Urothelium cell line (cell line): ENCODE measurements at regions not wholly inside any gene's neighbourhood (a gene's known extent, or its start where the extent isn't known, plus 50 kb on each side); places are given as distances from the start of the nearest gene placed in this dataset.

Experiments used
- DNase-seq: peaks from one replicate; pipeline ENCODE4 v3.0.0; 2011; ENCODE audit warnings: low spot score, mixed read lengths
- FAIRE-seq: peaks from 2 replicates; lab custom pipeline; 2011; peaks lifted over from hg19 to GRCh38; lab: Jason Lieb, UNC

GRCh38 chr3:168476360-168476980 lies 380.7 kb upstream of the GOLIM4 start:
- DNase-seq = no peak

GRCh38 chr3:168475704-168476103 lies 380.0 kb upstream of the GOLIM4 start:
- DNase-seq = no peak
- FAIRE-seq = no peak

More at GRCh38 chr3:168476360-168476980, 380.7 kb upstream of the GOLIM4 start:
- no peak for FAIRE-seq

- no peak for FAIRE-seq
- no peak for DNase-seq
Observed at GRCh38 chr3:168473334-168473890, 377.7 kb upstream of the GOLIM4 start.

GRCh38 chr3:168472783-168473182 lies 377.1 kb upstream of the GOLIM4 start:
- no peak for FAIRE-seq
- DNase-seq = no peak

GRCh38 chr3:168470380-168470779 lies 374.7 kb upstream of the GOLIM4 start:
- DNase-seq (no peak), FAIRE-seq (no peak)

- FAIRE-seq = no peak
Observed at GRCh38 chr3:168469436-168469835, 373.7 kb upstream of the GOLIM4 start.

GRCh38 chr3:168467115-168467714 lies 371.5 kb upstream of the GOLIM4 start:
- no peak for DNase-seq
- no peak for FAIRE-seq

More at GRCh38 chr3:168469436-168469835, 373.7 kb upstream of the GOLIM4 start:
- DNase-seq = no peak

- DNase-seq (no peak), FAIRE-seq (no peak)
Observed at GRCh38 chr3:168461793-168462192, 366.1 kb upstream of the GOLIM4 start.

- FAIRE-seq (no peak), DNase-seq (no peak)
Observed at GRCh38 chr3:168459226-168459784, 363.6 kb upstream of the GOLIM4 start.

- no peak for FAIRE-seq
- DNase-seq = no peak
Observed at GRCh38 chr3:168457954-168458539, 362.3 kb upstream of the GOLIM4 start.

GRCh38 chr3:168455814-168456213 lies 360.1 kb upstream of the GOLIM4 start:
- DNase-seq (no peak), FAIRE-seq (no peak)

GRCh38 chr3:168453623-168454022 lies 357.9 kb upstream of the GOLIM4 start:
- FAIRE-seq (no peak), DNase-seq (no peak)

- DNase-seq (no peak), FAIRE-seq (no peak)
Observed at GRCh38 chr3:168443965-168444364, 348.2 kb upstream of the GOLIM4 start.

GRCh38 chr3:168442502-168442901 lies 346.8 kb upstream of the GOLIM4 start:
- no peak for FAIRE-seq
- DNase-seq = no peak

GRCh38 chr3:168436245-168436724 lies 340.6 kb upstream of the GOLIM4 start:
- FAIRE-seq (no peak), DNase-seq (no peak)

GRCh38 chr3:168431491-168431890 lies 335.8 kb upstream of the GOLIM4 start:
- FAIRE-seq (no peak), DNase-seq (no peak)

- FAIRE-seq (no peak), DNase-seq (no peak)
Observed at GRCh38 chr3:168427835-168428475, 332.2 kb upstream of the GOLIM4 start.

GRCh38 chr3:168427156-168427555 lies 331.4 kb upstream of the GOLIM4 start:
- FAIRE-seq (no peak), DNase-seq (no peak)

- no peak for FAIRE-seq
- peak; percentile 12 for DNase-seq
Observed at GRCh38 chr3:168425936-168426595, 330.3 kb upstream of the GOLIM4 start.

GRCh38 chr3:168424059-168424734 lies 328.5 kb upstream of the GOLIM4 start:
- FAIRE-seq = no peak
- no peak for DNase-seq
